ENCODE measurements at regions not wholly inside any gene's neighbourhood (a gene's known extent, or its start where the extent isn't known, plus 50 kb on each side); places are given as distances from the start of the nearest gene placed in this dataset.

DNA sequence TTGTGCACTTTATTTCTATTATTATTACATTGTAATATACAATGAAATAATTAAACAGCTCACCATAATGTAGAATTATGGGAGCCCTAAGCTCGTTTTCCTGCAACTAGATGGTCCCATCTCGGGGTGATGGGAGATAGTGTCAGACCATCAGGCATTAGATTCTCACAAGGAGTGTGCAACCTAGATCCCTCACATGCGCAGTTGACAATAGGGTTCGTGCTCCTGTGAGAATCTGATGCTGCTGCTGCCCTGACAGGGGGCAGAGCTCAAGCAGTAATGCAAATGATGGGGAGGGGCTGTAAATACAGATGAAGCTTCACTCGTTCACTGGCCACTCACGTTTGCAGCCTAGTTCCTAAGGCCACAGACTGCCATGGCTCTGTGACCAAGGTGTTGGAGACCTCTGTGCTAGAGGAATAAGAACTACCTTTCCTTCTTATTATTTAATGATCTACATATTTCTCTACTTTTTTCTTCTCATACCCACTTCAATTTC lies 492.9 kb upstream of the INTU start:
- no peaks in the 10 kb centered on the region for H3K4me1 ChIP-seq (ENCODE audit: control insufficient read depth in 4 of 4, insufficient read depth in 4 of 4, low read length in 3 of 4)
- H3K27ac ChIP-seq (ENCODE audit: low read depth in 1 of 2, low read length in 2 of 2) = no peak overlapping the region
- TF ChIP-seq FOXA2 (IDR thresholded peaks at IDR 0.05) = no peak
- TF ChIP-seq ATF3 (IDR thresholded peaks at IDR 0.05) = no peak
- TF ChIP-seq EGR1 (IDR thresholded peaks at IDR 0.05; ENCODE audit: low read depth in 2 of 2) = no peak
- TF ChIP-seq GABPA (IDR thresholded peaks at IDR 0.05 in 1 of 2, conservative IDR thresholded peaks at IDR 0.05 in 1 of 2) = no peak
- no peak for TF ChIP-seq HNF4G (IDR thresholded peaks at IDR 0.05)
- no peak for TF ChIP-seq TAF1 (conservative IDR thresholded peaks at IDR 0.05)
- no peak for TF ChIP-seq NR2F2 (IDR thresholded peaks at IDR 0.05)
- TF ChIP-seq REST (IDR thresholded peaks at IDR 0.05) = no peak
- TF ChIP-seq YY1 (IDR thresholded peaks at IDR 0.05) = no peak
- TF ChIP-seq FOXA1 (IDR thresholded peaks at IDR 0.05) = no peak
- TF ChIP-seq HNF4A (conservative IDR thresholded peaks at IDR 0.05) = no peak
- TF ChIP-seq SP1 (IDR thresholded peaks at IDR 0.05) = no peak
- H3K27me3 ChIP-seq (ENCODE audit: control insufficient read depth in 4 of 4, insufficient read depth in 4 of 4, low read length in 3 of 4) = no peaks in the 10 kb centered on the region
- no peaks in the 10 kb centered on the region for H3K36me3 ChIP-seq (ENCODE audit: control insufficient read depth in 4 of 4, insufficient read depth in 3 of 4, low read depth in 1 of 4, low read length in 3 of 4)
- WGBS = 59% methylated on average over 6 of the region's 6 CpGs
- DNase-seq (ENCODE audit: low spot score) = no peak
- H3K9ac ChIP-seq (ENCODE audit: low read depth in 1 of 2, low read length in 2 of 2) = no peak overlapping the region
- H3K9me3 ChIP-seq (ENCODE audit: control insufficient read depth in 4 of 4, low read length in 3 of 4) = no peaks in the 10 kb centered on the region
- H3K4me3 ChIP-seq (ENCODE audit: low read depth in 1 of 3, low read length in 3 of 3) = no peak overlapping the region

GRCh38 chr4:127140306-127140705 lies 492.5 kb upstream of the INTU start:
- Histone ChIP-seq H3K9me3 (ENCODE audit: control insufficient read depth in 4 of 4, low read length in 3 of 4) (no peaks in the 10 kb centered on the region), H3K9ac (ENCODE audit: low read depth in 1 of 2, low read length in 2 of 2) (no peak overlapping the region), H3K27ac (ENCODE audit: low read depth in 1 of 2, low read length in 2 of 2) (no peak overlapping the region), H3K27me3 (ENCODE audit: control insufficient read depth in 4 of 4, insufficient read depth in 4 of 4, low read length in 3 of 4) (no peaks in the 10 kb centered on the region), H3K36me3 (ENCODE audit: control insufficient read depth in 4 of 4, insufficient read depth in 3 of 4, low read depth in 1 of 4, low read length in 3 of 4) (no peaks in the 10 kb centered on the region), H3K4me3 (ENCODE audit: low read depth in 1 of 3, low read length in 3 of 3) (no peak overlapping the region), H3K4me1 (ENCODE audit: control insufficient read depth in 4 of 4, insufficient read depth in 4 of 4, low read length in 3 of 4) (no peaks in the 10 kb centered on the region)
- no peak for DNase-seq (ENCODE audit: low spot score)
- TF ChIP-seq NR2F2 (IDR thresholded peaks at IDR 0.05) (no peak), HNF4G (IDR thresholded peaks at IDR 0.05) (no peak), JUND (IDR thresholded peaks at IDR 0.05) (no peak), FOXA1 (IDR thresholded peaks at IDR 0.05) (no peak), EGR1 (IDR thresholded peaks at IDR 0.05; ENCODE audit: low read depth in 2 of 2) (no peak), REST (IDR thresholded peaks at IDR 0.05) (no peak), RAD21 (IDR thresholded peaks at IDR 0.05) (no peak), YY1 (IDR thresholded peaks at IDR 0.05) (no peak), RXRA (IDR thresholded peaks at IDR 0.05) (no peak), GABPA (IDR thresholded peaks at IDR 0.05 in 1 of 2, conservative IDR thresholded peaks at IDR 0.05 in 1 of 2) (no peak), FOXA2 (IDR thresholded peaks at IDR 0.05) (no peak), ATF3 (IDR thresholded peaks at IDR 0.05) (no peak), HNF4A (conservative IDR thresholded peaks at IDR 0.05) (no peak)
- TF ChIP-seq, protein P1, sequence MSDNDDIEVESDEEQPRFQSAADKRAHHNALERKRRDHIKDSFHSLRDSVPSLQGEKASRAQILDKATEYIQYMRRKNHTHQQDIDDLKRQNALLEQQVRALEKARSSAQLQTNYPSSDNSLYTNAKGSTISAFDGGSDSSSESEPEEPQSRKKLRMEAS (IDR thresholded peaks at IDR 0.05) = no peak
- TF ChIP-seq, protein P2, sequence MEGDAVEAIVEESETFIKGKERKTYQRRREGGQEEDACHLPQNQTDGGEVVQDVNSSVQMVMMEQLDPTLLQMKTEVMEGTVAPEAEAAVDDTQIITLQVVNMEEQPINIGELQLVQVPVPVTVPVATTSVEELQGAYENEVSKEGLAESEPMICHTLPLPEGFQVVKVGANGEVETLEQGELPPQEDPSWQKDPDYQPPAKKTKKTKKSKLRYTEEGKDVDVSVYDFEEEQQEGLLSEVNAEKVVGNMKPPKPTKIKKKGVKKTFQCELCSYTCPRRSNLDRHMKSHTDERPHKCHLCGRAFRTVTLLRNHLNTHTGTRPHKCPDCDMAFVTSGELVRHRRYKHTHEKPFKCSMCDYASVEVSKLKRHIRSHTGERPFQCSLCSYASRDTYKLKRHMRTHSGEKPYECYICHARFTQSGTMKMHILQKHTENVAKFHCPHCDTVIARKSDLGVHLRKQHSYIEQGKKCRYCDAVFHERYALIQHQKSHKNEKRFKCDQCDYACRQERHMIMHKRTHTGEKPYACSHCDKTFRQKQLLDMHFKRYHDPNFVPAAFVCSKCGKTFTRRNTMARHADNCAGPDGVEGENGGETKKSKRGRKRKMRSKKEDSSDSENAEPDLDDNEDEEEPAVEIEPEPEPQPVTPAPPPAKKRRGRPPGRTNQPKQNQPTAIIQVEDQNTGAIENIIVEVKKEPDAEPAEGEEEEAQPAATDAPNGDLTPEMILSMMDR (IDR thresholded peaks at IDR 0.05; ENCODE audit: low read depth, low read length, missing input control) = no peak
- WGBS = 69% methylated on average over 3 of the region's 3 CpGs
